NCI-H128 (cell line): ENCODE measurements at regions not wholly inside any gene's neighbourhood (a gene's known extent, or its start where the extent isn't known, plus 50 kb on each side); places are given as distances from the start of the nearest gene placed in this dataset.
"Not testable (repeated sequence)": the region's sequence is repeated elsewhere in the genome, so short reads cannot be mapped to it uniquely, and the experiment has no call there.

Source experiments
- DNase-seq: peaks from one replicate; lab custom pipeline; 2025; ENCODE audit not compliant: unreplicated experiment; lab: John Stamatoyannopoulos, UW

- DNase-seq = no peak
These were observed 596.8 kb upstream of the CNTN5 start for GRCh38 chr11:98423933-98424332.

- not testable (repeated sequence) for DNase-seq
These were observed 596.0 kb upstream of the CNTN5 start for GRCh38 chr11:98424773-98425172.

- no peak for DNase-seq
These were observed 589.0 kb upstream of the CNTN5 start for GRCh38 chr11:98431463-98432359.

- no peak for DNase-seq
These were observed 586.5 kb upstream of the CNTN5 start for GRCh38 chr11:98434296-98434695.

- DNase-seq = no peak
These were observed 567.4 kb upstream of the CNTN5 start for GRCh38 chr11:98453378-98453777.

- no peak for DNase-seq
These were observed 565.0 kb upstream of the CNTN5 start for GRCh38 chr11:98455500-98456307.

- DNase-seq = no peak
These were observed 564.5 kb upstream of the CNTN5 start for GRCh38 chr11:98456308-98456680.

- no peak for DNase-seq
These were observed 525.7 kb upstream of the CNTN5 start for GRCh38 chr11:98495016-98495415.

- no peak for DNase-seq
These were observed 525.1 kb upstream of the CNTN5 start for GRCh38 chr11:98495601-98496000.

GRCh38 chr11:98507208-98507607 is 513.5 kb upstream of the CNTN5 start:
- DNase-seq = no peak

GRCh38 chr11:98512938-98513337 is 507.8 kb upstream of the CNTN5 start:
- no peak for DNase-seq

GRCh38 chr11:98531576-98531975 is 489.2 kb upstream of the CNTN5 start:
- no peak for DNase-seq

- no peak for DNase-seq
These were observed 484.7 kb upstream of the CNTN5 start for GRCh38 chr11:98536023-98536422.

GRCh38 chr11:98538358-98538757 is 482.4 kb upstream of the CNTN5 start:
- not testable (repeated sequence) for DNase-seq

- no peak for DNase-seq
These were observed 475.1 kb upstream of the CNTN5 start for GRCh38 chr11:98545544-98546175.

- no peak for DNase-seq
These were observed 471.2 kb upstream of the CNTN5 start for GRCh38 chr11:98549571-98549970.

GRCh38 chr11:98559961-98560360 is 460.8 kb upstream of the CNTN5 start:
- no peak for DNase-seq

GRCh38 chr11:98561252-98561651 is 459.5 kb upstream of the CNTN5 start:
- no peak for DNase-seq

GRCh38 chr11:98561877-98562395 is 458.8 kb upstream of the CNTN5 start:
- DNase-seq = no peak

- no peak for DNase-seq
These were observed 456.5 kb upstream of the CNTN5 start for GRCh38 chr11:98564233-98564632.

- DNase-seq = no peak
These were observed 455.9 kb upstream of the CNTN5 start for GRCh38 chr11:98564881-98565280.
